Kidney (tissue), 13 donors: ENCODE measurements at regions not wholly inside any gene's neighbourhood (a gene's known extent, or its start where the extent isn't known, plus 50 kb on each side); places are given as distances from the start of the nearest gene placed in this dataset.

Experiments used
- DNase-seq, 5 donors: peaks; one replicate each; pipeline ENCODE4 v3.0.0-alpha.2; 2013 to 2020
- FAIRE-seq: peaks from 2 replicates; lab custom pipeline; 2012; peaks lifted over from hg19 to GRCh38; lab: Jason Lieb, UNC
- H3K27ac ChIP-seq, 2 donors: one replicate each; pipeline ENCODE4 v1.7.0; 2013; ENCODE audit warnings: low read depth in 2 of 2, low read length in 2 of 2, inconsistent platforms in 1 of 2
- H3K27me3 ChIP-seq: one replicate; pipeline ENCODE4 v1.7.1; 2013; ENCODE audit warnings: low read length, inconsistent platforms; ENCODE audit not compliant: control insufficient read depth, insufficient read depth
- H3K36me3 ChIP-seq, 3 donors: one replicate each; pipeline versions ENCODE4 v1.7.0 to v1.7.1; 2013; ENCODE audit warnings: low read length in 3 of 3, control low read depth in 1 of 3, inconsistent platforms in 1 of 3; ENCODE audit not compliant: insufficient read depth in 3 of 3, control insufficient read depth in 2 of 3
- H3K4me1 ChIP-seq, 3 donors: one replicate each; pipeline versions ENCODE4 v1.7.0 to v1.7.1; 2013; ENCODE audit warnings: low read length in 3 of 3, inconsistent platforms in 1 of 3, low read depth in 1 of 3; ENCODE audit not compliant: control insufficient read depth in 2 of 3, insufficient read depth in 2 of 3
- H3K4me3 ChIP-seq, 3 donors: one replicate each; pipeline versions ENCODE4 v1.7.0 to v1.8.1; 2013; ENCODE audit warnings: low read length in 3 of 3, control low read depth in 1 of 3, inconsistent platforms in 1 of 3
- H3K9ac ChIP-seq, 3 donors: one replicate each; pipeline versions ENCODE4 v1.7.0 to v1.7.1; 2013; ENCODE audit warnings: low read length in 3 of 3, control low read depth in 1 of 3, inconsistent platforms in 1 of 3
- H3K9me3 ChIP-seq, 3 donors: one replicate each; pipeline versions ENCODE4 v1.7.0 to v1.7.1; 2013; ENCODE audit warnings: low read length in 3 of 3, control low read depth in 1 of 3, inconsistent platforms in 1 of 3; ENCODE audit not compliant: control insufficient read depth in 2 of 3, insufficient read depth in 1 of 3
- intact Hi-C: fragments of 100-400 bp; cut with DNase I; formaldehyde crosslinking; loops from one replicate; pipeline ENCODE4 v1.11.1; 2022
- TF ChIP-seq, protein P1 (sequence below): IDR thresholded peaks from 3 replicates; pipeline ENCODE4 v1.5.1; 2012; ENCODE audit warnings: mild to moderate bottlenecking, moderate library complexity, borderline replicate concordance; ENCODE audit not compliant: insufficient read depth; ENCODE audit errors: extremely low read depth
- donor health status: control.
- donor health status: control.
- donor health status: control.
- donor health status: control.
- donor health status: control.
- donor health status: DM: yes; HTN: yes; CAD: no.
- donor health status: Normal renal cell carcinoma (clear cell type).

DNA sequence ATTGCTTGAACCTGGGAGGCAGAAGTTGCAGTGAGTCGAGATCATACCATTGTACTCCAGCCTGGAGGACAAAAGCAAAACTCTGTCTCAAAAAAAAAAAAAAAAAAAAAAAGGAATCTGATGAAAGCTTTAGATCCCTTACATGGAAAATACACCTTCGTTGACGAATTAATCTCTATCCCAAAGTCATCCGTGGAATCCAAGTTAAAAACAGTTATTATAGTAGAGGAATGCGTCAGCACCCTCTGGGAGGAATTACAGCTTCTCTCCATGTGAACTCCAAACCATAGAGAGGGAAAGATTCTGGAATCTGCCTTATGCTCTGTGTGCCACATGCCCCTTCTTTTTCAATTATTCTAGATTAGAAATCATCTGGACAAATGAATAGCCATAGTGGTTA is 192.3 kb upstream of the C2CD4B start:
- no peak overlapping the region for H3K9ac ChIP-seq
- intact Hi-C loops = no loop called here
- no peaks in the 10 kb centered on the region for H3K4me1 ChIP-seq
- FAIRE-seq (no peak), DNase-seq (no peak)
- H3K36me3 ChIP-seq = no peaks in the 10 kb centered on the region
- H3K27ac ChIP-seq = no peak overlapping the region
- H3K9me3 ChIP-seq = no peaks in the 10 kb centered on the region
- no peak overlapping the region for H3K4me3 ChIP-seq
- no peaks in the 10 kb centered on the region for H3K27me3 ChIP-seq
- TF ChIP-seq, protein P1, sequence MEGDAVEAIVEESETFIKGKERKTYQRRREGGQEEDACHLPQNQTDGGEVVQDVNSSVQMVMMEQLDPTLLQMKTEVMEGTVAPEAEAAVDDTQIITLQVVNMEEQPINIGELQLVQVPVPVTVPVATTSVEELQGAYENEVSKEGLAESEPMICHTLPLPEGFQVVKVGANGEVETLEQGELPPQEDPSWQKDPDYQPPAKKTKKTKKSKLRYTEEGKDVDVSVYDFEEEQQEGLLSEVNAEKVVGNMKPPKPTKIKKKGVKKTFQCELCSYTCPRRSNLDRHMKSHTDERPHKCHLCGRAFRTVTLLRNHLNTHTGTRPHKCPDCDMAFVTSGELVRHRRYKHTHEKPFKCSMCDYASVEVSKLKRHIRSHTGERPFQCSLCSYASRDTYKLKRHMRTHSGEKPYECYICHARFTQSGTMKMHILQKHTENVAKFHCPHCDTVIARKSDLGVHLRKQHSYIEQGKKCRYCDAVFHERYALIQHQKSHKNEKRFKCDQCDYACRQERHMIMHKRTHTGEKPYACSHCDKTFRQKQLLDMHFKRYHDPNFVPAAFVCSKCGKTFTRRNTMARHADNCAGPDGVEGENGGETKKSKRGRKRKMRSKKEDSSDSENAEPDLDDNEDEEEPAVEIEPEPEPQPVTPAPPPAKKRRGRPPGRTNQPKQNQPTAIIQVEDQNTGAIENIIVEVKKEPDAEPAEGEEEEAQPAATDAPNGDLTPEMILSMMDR = no peak

DNA sequence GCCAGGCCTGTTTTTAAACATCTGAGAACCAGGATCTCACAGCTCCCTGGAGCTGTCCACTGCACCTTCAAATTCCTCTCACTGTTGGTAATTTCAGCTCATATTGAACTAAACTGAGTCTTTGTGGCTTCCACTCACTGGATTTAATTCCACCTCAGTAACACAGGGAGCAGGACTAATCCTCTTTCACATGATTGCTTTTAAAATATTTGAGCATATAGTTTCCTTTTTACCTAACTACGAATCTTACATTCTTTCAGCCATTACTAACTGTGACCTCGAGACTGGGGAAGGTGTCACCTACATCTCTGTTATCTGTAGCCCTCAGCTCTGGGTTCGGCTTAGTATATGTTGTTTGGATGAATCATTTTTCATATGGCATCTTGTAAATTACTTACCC is 194.3 kb upstream of the C2CD4B start:
- H3K27ac ChIP-seq = no peak overlapping the region
- FAIRE-seq (no peak), DNase-seq (no peak)
- H3K4me3 ChIP-seq = no peak overlapping the region
- no peak overlapping the region for H3K9ac ChIP-seq
- TF ChIP-seq, protein P1 = no peak
- H3K9me3 ChIP-seq = no peaks in the 10 kb centered on the region
- H3K27me3 ChIP-seq = no peaks in the 10 kb centered on the region
- intact Hi-C loops = no loop called here
- no peaks in the 10 kb centered on the region for H3K36me3 ChIP-seq
- H3K4me1 ChIP-seq = no peaks in the 10 kb centered on the region

DNA sequence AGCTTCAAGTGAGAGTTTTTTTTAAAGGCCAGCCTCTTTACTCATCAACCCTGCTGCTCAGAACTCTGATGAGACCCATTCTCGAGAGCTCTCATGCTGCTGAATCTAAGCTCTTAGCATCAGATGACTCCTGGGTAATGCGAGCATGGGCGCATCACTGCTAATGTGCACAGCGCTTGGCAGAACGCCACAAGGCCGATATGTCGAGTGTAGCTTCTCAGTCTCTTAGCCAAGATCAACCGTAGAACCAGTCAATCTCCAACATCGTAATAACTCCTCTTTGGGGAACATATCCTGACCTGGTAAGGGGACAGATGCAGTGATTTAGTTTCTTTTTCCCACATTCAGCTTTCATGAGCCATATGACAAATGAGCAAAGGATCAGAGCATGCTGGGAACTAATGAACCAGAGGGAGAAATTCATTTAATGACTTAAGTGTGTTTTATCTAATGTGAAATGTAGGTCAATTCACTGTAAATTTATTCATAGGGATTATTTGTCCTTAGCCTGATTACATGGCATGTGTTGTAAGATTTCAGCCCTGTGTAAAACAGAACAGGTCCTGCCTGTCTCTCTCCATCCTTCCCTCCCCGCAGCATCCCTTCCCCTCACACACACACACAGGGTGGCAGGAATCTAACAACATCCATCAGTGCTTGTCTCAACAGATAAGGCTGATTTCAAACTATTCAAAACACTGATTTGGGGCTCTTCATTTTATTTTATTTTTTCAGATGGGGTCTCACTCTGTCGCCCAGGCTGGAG is 195.4 kb upstream of the C2CD4B start:
- H3K36me3 ChIP-seq = no peaks in the 10 kb centered on the region
- TF ChIP-seq, protein P1 = no peak
- no peak overlapping the region for H3K27ac ChIP-seq
- no peak overlapping the region for H3K9ac ChIP-seq
- DNase-seq (peak in 2 of 5 donors; percentile 14 to 30), FAIRE-seq (no peak)
- H3K4me1 ChIP-seq = no peaks in the 10 kb centered on the region
- H3K4me3 ChIP-seq = no peak overlapping the region
- intact Hi-C loops = no loop called here
- H3K9me3 ChIP-seq = no peaks in the 10 kb centered on the region
- H3K27me3 ChIP-seq = no peaks in the 10 kb centered on the region

- H3K27ac ChIP-seq = no peak overlapping the region
- H3K4me3 ChIP-seq = no peak overlapping the region
- H3K4me1 ChIP-seq = no peaks in the 10 kb centered on the region
- H3K9ac ChIP-seq = no peak overlapping the region
- H3K27me3 ChIP-seq = no peaks in the 10 kb centered on the region
- H3K36me3 ChIP-seq = no peaks in the 10 kb centered on the region
- TF ChIP-seq, protein P1 = no peak
- intact Hi-C loops = no loop called here
- peaks cover 0 to 2% (median 0%) of the 10 kb centered on the region in 3 donors for H3K9me3 ChIP-seq
- DNase-seq = no peak
- FAIRE-seq = no peak
Observed at GRCh38 chr15:62362144-62362543, 197.1 kb upstream of the C2CD4B start.
